ENCODE measurements at regions not wholly inside any gene's neighbourhood (a gene's known extent, or its start where the extent isn't known, plus 50 kb on each side); places are given as distances from the start of the nearest gene placed in this dataset.

- Histone ChIP-seq H3K27ac (ENCODE audit: insufficient read depth, low read length) (no peak overlapping the region), H3K27me3 (ENCODE audit: control insufficient read depth, insufficient read depth, low read length) (peaks cover 2% of the 10 kb centered on the region; the same call in 1 of the 2 replicates), H3K4me2 (ENCODE audit: low read depth, low read length) (no peak overlapping the region), H2BK20ac (ENCODE audit: low read depth, low read length) (no peak overlapping the region), H3K36me3 (ENCODE audit: control insufficient read depth, insufficient read depth, low read length) (no peaks in the 10 kb centered on the region), H3K9ac (ENCODE audit: low read depth, low read length) (no peak overlapping the region), H4K5ac (ENCODE audit: low read depth, low read length) (no peak overlapping the region), H3K9me1 (ENCODE audit: insufficient read depth, low read length) (no peaks in the 10 kb centered on the region), H3K79me1 (ENCODE audit: low read depth in 1 of 2, low read length in 2 of 2) (no peaks in the 10 kb centered on the region), H3K4me3 (ENCODE audit: insufficient read depth, low read depth, low read length) (no peak overlapping the region), H3K18ac (ENCODE audit: low read depth, low read length) (no peak overlapping the region), H2BK15ac (ENCODE audit: low read depth, low read length) (no peak overlapping the region), H2BK120ac (ENCODE audit: low read depth, low read length) (no peak overlapping the region), H3K23ac (ENCODE audit: low read depth, low read length) (no peak overlapping the region), H3K9me3 (ENCODE audit: control insufficient read depth, insufficient read depth, low read length) (no peaks in the 10 kb centered on the region), H4K8ac (ENCODE audit: low read depth in 2 of 2, low read length in 2 of 2) (no peak overlapping the region), H3K4ac (ENCODE audit: low read depth, low read length) (no peak overlapping the region), H3K4me1 (ENCODE audit: control insufficient read depth, insufficient read depth, low read length) (no peaks in the 10 kb centered on the region), H3K14ac (replicated peaks; ENCODE audit: low read depth, low read length) (no peak overlapping the region), H2AFZ (replicated peaks; ENCODE audit: low read length, poor library complexity) (no peak overlapping the region), H2AK5ac (ENCODE audit: low read depth, low read length) (no peak overlapping the region), H2BK5ac (ENCODE audit: low read depth, low read length, poor library complexity, severe bottlenecking) (no peak overlapping the region), H2AK9ac (replicated peaks; ENCODE audit: low read depth, low read length, poor library complexity) (no peak overlapping the region), H4K20me1 (ENCODE audit: insufficient read depth, low read length) (no peaks in the 10 kb centered on the region), H4K91ac (ENCODE audit: insufficient read depth, low read depth, low read length) (no peak overlapping the region), H3K56ac (ENCODE audit: extremely low read depth, insufficient read depth, low read length) (no peak overlapping the region)
- DNase-seq (no peak), ATAC-seq (ENCODE audit: low read depth) (no peak)
- CTCF ChIA-PET: interaction anchor here (1.8 kb wide), 1 partner anchor 77 kb away, joined by 3 read pairs; no protein-coding TSS in a partner anchor
- no TSS peak for BruUV-seq (replicated peaks)
- in situ Hi-C loops (cut with MboI; ENCODE audit: low sequenced_read_pairs) (no loop called here), dilution Hi-C loops (cut with HindIII; ENCODE audit: low sequenced_read_pairs, unreplicated experiment) (no loop called here), intact Hi-C loops (cut with micrococcal nuclease) (no loop called here)
- POLR2A ChIA-PET (ENCODE audit: unreplicated experiment): no interaction called here
- TF ChIP-seq ELK1 (IDR thresholded peaks at IDR 0.05; ENCODE audit: borderline replicate concordance, low read depth, low read length) (no peak), CTCF (conservative IDR thresholded peaks at IDR 0.05; ENCODE audit: low read depth, low read length) (no peak), POLR2A (IDR thresholded peaks at IDR 0.05; ENCODE audit: low read depth, low read length) (no peak), NFE2L2 (IDR thresholded peaks at IDR 0.05; ENCODE audit: low read depth, low read length) (no peak), CEBPB (IDR thresholded peaks at IDR 0.05; ENCODE audit: low read depth, low read length) (no peak), FOS (IDR thresholded peaks at IDR 0.05; ENCODE audit: low read depth, low read length) (no peak), MAFK (IDR thresholded peaks at IDR 0.05; ENCODE audit: low read depth, low read length) (no peak), RCOR1 (IDR thresholded peaks at IDR 0.05; ENCODE audit: insufficient replicate concordance, low read length) (no peak), USF2 (IDR thresholded peaks at IDR 0.05; ENCODE audit: low read depth, low read length) (no peak), MXI1 (IDR thresholded peaks at IDR 0.05; ENCODE audit: borderline replicate concordance, low read depth, low read length) (no peak), CHD1 (IDR thresholded peaks at IDR 0.05; ENCODE audit: low read depth, low read length) (no peak), SMC3 (IDR thresholded peaks at IDR 0.05; ENCODE audit: low read depth, low read length) (no peak), BHLHE40 (IDR thresholded peaks at IDR 0.05; ENCODE audit: low read depth, low read length) (no peak), RAD21 (IDR thresholded peaks at IDR 0.05; ENCODE audit: low read length) (no peak), RFX5 (IDR thresholded peaks at IDR 0.05; ENCODE audit: low read depth, low read length) (no peak), MAZ (IDR thresholded peaks at IDR 0.05; ENCODE audit: borderline replicate concordance, low read depth, low read length) (no peak)
- WGBS, 2 experiments (ENCODE audit: extremely low coverage in 2 of 2, insufficient read length in 1 of 2): no CpG with 5 or more reads among the region's 3 CpGs
Observed at GRCh38 chr5:128765448-128766061, 199.7 kb upstream of the SLC27A6 start.
